GM18502 (cell line): ENCODE measurements at regions not wholly inside any gene's neighbourhood (a gene's known extent, or its start where the extent isn't known, plus 50 kb on each side); places are given as distances from the start of the nearest gene placed in this dataset.
"Not testable (repeated sequence)": the region's sequence is repeated elsewhere in the genome, so short reads cannot be mapped to it uniquely, and the experiment has no call there.

ENCODE experiments used
- ATAC-seq: cut with Tn5 transposase; IDR thresholded peaks from one replicate; pipeline ENCODE4 v1.9.1; 2021; ENCODE audit warnings: mild to moderate bottlenecking; ENCODE audit not compliant: unreplicated experiment, poor library complexity

- ATAC-seq = no peak
These were observed 1546.3 kb downstream of the HACE1 start for GRCh38 chr6:103313432-103313831.

- not testable (repeated sequence) for ATAC-seq
These were observed 1565.3 kb downstream of the HACE1 start for GRCh38 chr6:103294376-103294775.

GRCh38 chr6:103284835-103285234, 1574.9 kb downstream of the HACE1 start:
- no peak for ATAC-seq

GRCh38 chr6:103280417-103280816, 1579.3 kb downstream of the HACE1 start:
- ATAC-seq = no peak

GRCh38 chr6:103277936-103278335, 1581.8 kb downstream of the HACE1 start:
- no peak for ATAC-seq

- no peak for ATAC-seq
These were observed 1586.7 kb downstream of the HACE1 start for GRCh38 chr6:103273048-103273447.

GRCh38 chr6:103269581-103269980, 1590.1 kb downstream of the HACE1 start:
- ATAC-seq = no peak

- no peak for ATAC-seq
These were observed 1591.4 kb downstream of the HACE1 start for GRCh38 chr6:103268335-103268734.

- ATAC-seq = no peak
These were observed 1595.7 kb downstream of the HACE1 start for GRCh38 chr6:103264020-103264419.

GRCh38 chr6:103255132-103255531, 1604.6 kb downstream of the HACE1 start:
- ATAC-seq = no peak

GRCh38 chr6:103236923-103237322, 1622.8 kb downstream of the HACE1 start:
- no peak for ATAC-seq

- ATAC-seq = no peak
These were observed 1628.5 kb downstream of the HACE1 start for GRCh38 chr6:103231181-103231580.

- no peak for ATAC-seq
These were observed 1643.9 kb downstream of the HACE1 start for GRCh38 chr6:103215847-103216246.

- no peak for ATAC-seq
These were observed 1649.0 kb downstream of the HACE1 start for GRCh38 chr6:103210686-103211085.

- ATAC-seq = no peak
These were observed 1661.3 kb downstream of the HACE1 start for GRCh38 chr6:103198386-103198785.

- ATAC-seq = no peak
These were observed 1666.3 kb downstream of the HACE1 start for GRCh38 chr6:103193413-103193812.

- ATAC-seq = no peak
These were observed 1668.2 kb downstream of the HACE1 start for GRCh38 chr6:103191391-103192093.

- no peak for ATAC-seq
These were observed 1674.9 kb downstream of the HACE1 start for GRCh38 chr6:103184776-103185175.

- no peak for ATAC-seq
These were observed 1675.8 kb downstream of the HACE1 start for GRCh38 chr6:103183831-103184411.

GRCh38 chr6:103178193-103178592, 1681.5 kb downstream of the HACE1 start:
- ATAC-seq = no peak

GRCh38 chr6:103177791-103178190, 1681.9 kb downstream of the HACE1 start:
- no peak for ATAC-seq

- no peak for ATAC-seq
These were observed 1684.7 kb downstream of the HACE1 start for GRCh38 chr6:103175056-103175455.
